MCF 10A (cell line): ENCODE measurements at regions not wholly inside any gene's neighbourhood (a gene's known extent, or its start where the extent isn't known, plus 50 kb on each side); places are given as distances from the start of the nearest gene placed in this dataset.
"Not testable (repeated sequence)": the region's sequence is repeated elsewhere in the genome, so short reads cannot be mapped to it uniquely, and the experiment has no call there.

ENCODE experiments used
- BruUV-seq: library from RNA; stranded (reverse); fragments of 400-500 nt; replicated peaks from 2 replicates; lab custom pipeline; 2021; lab: Mats Ljungman, UMichigan
- CTCF ChIA-PET: fragments of 300-600 bp; sonication (Branson Sonifier 250); formaldehyde crosslinking; extraction: SDS; loops from one replicate; lab custom pipeline; 2021; ENCODE audit warnings: antibody characterized with exemption, inconsistent platforms; lab: Yijun Ruan, JAX
- POLR2A ChIA-PET: fragments of 300-600, 350-650 bp; sonication (Branson Sonifier 250); formaldehyde crosslinking; extraction: SDS; loops from one replicate; lab custom pipeline; 2020; ENCODE audit warnings: antibody characterized with exemption, inconsistent platforms; lab: Yijun Ruan, JAX
- DNase-seq: peaks from one replicate; pipeline ENCODE4 v3.0.0-alpha.2; 2018; ENCODE audit not compliant: unreplicated experiment
- H3K27ac Mint-ChIP-seq: one replicate; pipeline ENCODE4 v1.8.0; 2022; ENCODE audit warnings: mild to moderate bottlenecking, low read depth, mixed read lengths; ENCODE audit not compliant: unreplicated experiment
- H3K27me3 Mint-ChIP-seq: one replicate; pipeline ENCODE4 v1.8.0; 2022; ENCODE audit warnings: mixed read lengths; ENCODE audit not compliant: insufficient read depth, unreplicated experiment
- H3K36me3 Mint-ChIP-seq: one replicate; pipeline ENCODE4 v1.8.0; 2022; ENCODE audit warnings: mild to moderate bottlenecking, moderate library complexity, mixed read lengths; ENCODE audit not compliant: insufficient read depth, unreplicated experiment
- H3K4me1 Mint-ChIP-seq: one replicate; pipeline ENCODE4 v1.8.0; 2022; ENCODE audit warnings: mixed read lengths; ENCODE audit not compliant: insufficient read depth, unreplicated experiment
- H3K4me3 Mint-ChIP-seq: one replicate; pipeline ENCODE4 v1.8.0; 2022; ENCODE audit warnings: mild to moderate bottlenecking, moderate library complexity, mixed read lengths; ENCODE audit not compliant: unreplicated experiment
- H3K9me3 Mint-ChIP-seq: one replicate; pipeline ENCODE4 v1.8.0; 2022; ENCODE audit warnings: mixed read lengths; ENCODE audit not compliant: unreplicated experiment
- CTCF ChIP-seq: fragments of 200-600 bp; IDR thresholded peaks from one replicate; pipeline ENCODE4 v1.8.0; 2022; ENCODE audit warnings: antibody characterized with exemption, mild to moderate bottlenecking; ENCODE audit not compliant: unreplicated experiment
- intact Hi-C: fragments of 100-400 bp; cut with micrococcal nuclease; formaldehyde crosslinking; loops from 2 replicates; pipeline ENCODE4 v1.14.1; 2022

- intact Hi-C loops: no loop called here
- Mint-ChIP-seq H3K36me3 (no peaks in the 10 kb centered on the region), H3K27ac (no peak overlapping the region), H3K4me1 (peaks cover 14% of the 10 kb centered on the region), H3K9me3 (peaks cover 7% of the 10 kb centered on the region), H3K4me3 (no peak overlapping the region), H3K27me3 (no peaks in the 10 kb centered on the region)
- ChIA-PET CTCF (interaction anchor here (0.5 kb wide), 1 partner anchor 44 kb away, joined by 3 read pairs; no protein-coding TSS in a partner anchor), POLR2A (interaction anchor here (0.6 to 1.3 kb wide), 3 partner anchors 125 to 289 kb away, joined by 3 read pairs; no protein-coding TSS in a partner anchor)
- no peak for TF ChIP-seq CTCF
- no peak for DNase-seq
- no TSS peak for BruUV-seq
These were observed 227.5 kb upstream of the SERP2 start for GRCh38 chr13:44146138-44146537.

DNA sequence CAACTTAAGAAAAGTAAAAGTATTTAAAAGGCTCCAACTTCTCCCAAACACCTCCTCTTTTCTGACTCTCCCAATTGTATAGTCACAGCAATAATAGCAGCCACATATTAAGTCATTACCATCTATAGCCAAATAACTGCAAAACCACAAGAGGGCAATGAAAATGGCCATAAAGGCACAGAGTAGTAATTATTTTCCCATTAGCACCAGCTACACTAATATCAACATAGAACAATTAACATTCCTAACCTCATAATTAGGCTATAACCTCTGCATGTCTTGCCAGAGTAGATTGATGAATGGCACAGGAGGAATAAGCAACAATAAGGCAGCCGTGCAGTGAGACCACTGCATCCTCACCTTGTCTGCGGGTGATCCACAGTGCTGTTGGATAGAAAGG is 226.4 kb upstream of the SERP2 start:
- intact Hi-C loops: no loop called here

DNA sequence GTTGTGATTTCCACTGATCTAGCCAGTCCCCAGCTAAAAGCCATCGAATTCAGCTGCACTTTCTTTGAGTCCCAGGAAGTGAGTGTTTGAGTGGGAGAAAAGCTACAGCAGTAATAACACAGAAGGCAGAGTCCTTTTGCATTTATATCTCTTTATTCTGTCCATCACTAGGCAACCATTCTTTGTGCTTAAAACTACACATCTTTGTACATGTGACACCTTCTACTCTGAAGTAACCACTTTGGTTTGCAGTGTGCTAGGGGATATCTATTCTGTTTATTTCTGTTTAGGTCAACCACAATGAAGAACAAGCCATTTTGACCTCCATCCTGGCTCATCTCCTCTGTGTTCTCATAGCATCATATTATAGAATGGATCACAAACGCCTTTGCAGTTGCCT is 226.0 kb upstream of the SERP2 start:
- ChIA-PET CTCF (interaction anchor here (0.8 to 1.3 kb wide), 2 partner anchors 11 to 19 kb away, joined by 3 to 4 read pairs; no protein-coding TSS in a partner anchor), POLR2A (no interaction called here)
- DNase-seq: no peak
- H3K4me1 Mint-ChIP-seq: peaks cover 14% of the 10 kb centered on the region
- no peaks in the 10 kb centered on the region for H3K36me3 Mint-ChIP-seq
- TF ChIP-seq CTCF: no peak
- no peaks in the 10 kb centered on the region for H3K27me3 Mint-ChIP-seq
- no TSS peak for BruUV-seq
- H3K9me3 Mint-ChIP-seq: peaks cover 7% of the 10 kb centered on the region
- no peak overlapping the region for H3K27ac Mint-ChIP-seq
- intact Hi-C loops: no loop called here
- H3K4me3 Mint-ChIP-seq: no peak overlapping the region

More for the DNA sequence above, 226.4 kb upstream of the SERP2 start:
- ChIA-PET POLR2A (interaction anchor here (0.6 to 1.3 kb wide), 2 partner anchors 288 to 289 kb away, joined by 3 read pairs; no protein-coding TSS in a partner anchor), CTCF (interaction anchor here (1.3 kb wide), 1 partner anchor 12 kb away, joined by 4 read pairs; no protein-coding TSS in a partner anchor)
- no peak for TF ChIP-seq CTCF
- H3K4me3 Mint-ChIP-seq: no peak overlapping the region
- H3K9me3 Mint-ChIP-seq: peaks cover 7% of the 10 kb centered on the region
- peaks cover 14% of the 10 kb centered on the region for H3K4me1 Mint-ChIP-seq
- BruUV-seq: no TSS peak
- H3K27me3 Mint-ChIP-seq: no peaks in the 10 kb centered on the region
- no peak overlapping the region for H3K27ac Mint-ChIP-seq
- H3K36me3 Mint-ChIP-seq: no peaks in the 10 kb centered on the region
- no peak for DNase-seq

DNA sequence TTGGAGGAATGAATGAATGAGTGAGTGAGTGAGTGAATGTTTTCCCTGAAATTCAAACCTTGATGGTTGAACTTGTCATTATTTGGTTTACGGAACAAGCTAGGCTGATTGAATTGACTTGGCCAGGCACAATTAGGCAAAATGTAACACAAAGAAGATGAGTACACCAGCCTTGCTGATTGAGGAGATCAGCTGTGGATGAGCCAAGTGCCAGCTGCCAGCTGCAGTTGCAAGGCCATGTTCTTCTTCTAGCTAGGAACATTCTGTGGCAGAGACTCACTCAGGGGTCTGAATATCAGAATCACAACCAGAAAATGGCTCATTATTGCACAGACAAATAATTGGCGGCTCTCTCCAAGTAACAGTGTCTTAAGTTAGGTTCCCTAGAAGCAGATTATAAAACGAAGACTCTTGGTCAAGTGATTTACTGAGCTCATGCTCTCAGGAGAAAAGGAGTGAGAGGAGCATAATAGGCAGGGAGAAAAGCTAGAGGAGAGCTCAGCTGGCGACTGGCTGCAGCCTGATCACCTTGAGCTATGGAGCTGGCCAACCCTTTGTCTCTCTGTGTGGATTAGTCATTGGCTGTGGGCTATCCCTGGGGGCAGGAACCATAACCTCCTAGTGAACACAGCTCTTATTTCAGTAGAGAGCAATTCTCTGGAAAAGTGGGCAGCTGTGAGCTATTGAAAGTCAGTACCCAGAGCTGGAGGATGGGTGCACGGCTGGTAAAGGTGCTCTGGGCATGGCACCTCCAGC is 225.3 kb upstream of the SERP2 start:
- CTCF ChIA-PET: interaction anchor here (0.5 to 1.3 kb wide), 3 partner anchors 11 to 335 kb away, joined by 3 to 4 read pairs (median 3); no protein-coding TSS in a partner anchor
- intact Hi-C loops: no loop called here
- POLR2A ChIA-PET: interaction anchor here (0.8 kb wide), 1 partner anchor 186 kb away, joined by 3 read pairs; no protein-coding TSS in a partner anchor
- Mint-ChIP-seq H3K27ac (no peak overlapping the region), H3K9me3 (peaks cover 7% of the 10 kb centered on the region), H3K4me1 (peaks cover 8% of the 10 kb centered on the region), H3K4me3 (no peak overlapping the region), H3K36me3 (peaks cover 3% of the 10 kb centered on the region), H3K27me3 (no peaks in the 10 kb centered on the region)
- peak; percentile 47 for DNase-seq
- no TSS peak for BruUV-seq
- TF ChIP-seq CTCF: no peak

GRCh38 chr13:44149231-44149630 is 224.4 kb upstream of the SERP2 start:
- BruUV-seq, H3K27me3 Mint-ChIP-seq, intact Hi-C loops, H3K4me3 Mint-ChIP-seq, DNase-seq, H3K4me1 Mint-ChIP-seq, POLR2A ChIA-PET, H3K27ac Mint-ChIP-seq, H3K9me3 Mint-ChIP-seq, CTCF ChIA-PET, H3K36me3 Mint-ChIP-seq: not testable (repeated sequence)
